Immature natural killer cell (primary cell): ENCODE measurements at regions not wholly inside any gene's neighbourhood (a gene's known extent, or its start where the extent isn't known, plus 50 kb on each side); places are given as distances from the start of the nearest gene placed in this dataset.

Experiments
- DNase-seq, 3 donors: peaks; one replicate each; pipeline ENCODE4 v3.0.0; 2022; ENCODE audit warnings: mixed read lengths in 1 of 3
- H3K27ac Mint-ChIP-seq, 6 donors: one replicate each; pipeline ENCODE4 v1.8.0; 2020; ENCODE audit warnings: mixed read lengths in 6 of 6, mild to moderate bottlenecking in 5 of 6, inconsistent platforms in 4 of 6, moderate library complexity in 3 of 6
- H3K27me3 Mint-ChIP-seq, 3 donors: one replicate each; pipeline ENCODE4 v1.8.0; 2020 to 2021; ENCODE audit warnings: low read depth in 3 of 3, mild to moderate bottlenecking in 3 of 3, mixed read lengths in 3 of 3, moderate library complexity in 3 of 3, inconsistent platforms in 1 of 3
- H3K36me3 Mint-ChIP-seq, 3 donors: one replicate each; pipeline ENCODE4 v1.8.0; 2020; ENCODE audit warnings: mixed read lengths in 3 of 3, inconsistent platforms in 2 of 3, mild to moderate bottlenecking in 2 of 3
- H3K4me1 Mint-ChIP-seq, 2 donors: one replicate each; pipeline ENCODE4 v1.8.0; 2020; ENCODE audit warnings: inconsistent platforms in 2 of 2, mild to moderate bottlenecking in 2 of 2, mixed read lengths in 2 of 2, moderate library complexity in 1 of 2
- H3K4me3 Mint-ChIP-seq, 5 donors: one replicate each; pipeline ENCODE4 v1.8.0; 2020; ENCODE audit warnings: mild to moderate bottlenecking in 5 of 5, mixed read lengths in 5 of 5, inconsistent platforms in 3 of 5, moderate library complexity in 3 of 5
- H3K9me3 Mint-ChIP-seq, 6 donors: one replicate each; pipeline ENCODE4 v1.8.0; 2020; ENCODE audit warnings: mild to moderate bottlenecking in 6 of 6, mixed read lengths in 6 of 6, inconsistent platforms in 4 of 6, moderate library complexity in 3 of 6

DNA sequence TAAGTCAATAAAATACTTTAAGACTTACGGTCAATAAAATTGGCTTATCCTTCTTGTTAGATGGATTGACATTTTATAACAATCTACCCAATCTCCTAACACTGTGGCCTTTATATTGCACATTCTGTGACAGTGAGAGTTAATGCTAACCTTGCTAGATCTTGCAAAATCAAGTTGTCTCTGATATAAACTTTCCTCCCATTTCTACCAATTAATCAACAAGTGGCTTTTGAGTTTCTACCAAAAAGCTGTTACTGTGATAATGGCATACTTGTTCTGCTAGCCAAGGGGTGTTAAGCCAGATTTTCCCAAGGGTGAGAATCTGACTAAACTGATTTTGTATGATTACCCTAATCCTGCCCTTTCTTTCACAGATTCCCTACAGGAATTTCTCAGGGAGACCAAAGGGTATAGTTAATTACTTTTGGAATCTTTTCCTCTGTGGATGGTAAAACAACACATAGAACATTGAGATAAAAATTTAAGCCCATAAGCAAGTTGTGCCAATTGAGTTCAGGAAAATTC is 174.1 kb upstream of the SUCLG2 start:
- Mint-ChIP-seq H3K4me3 (no peak overlapping the region), H3K27ac (no peak overlapping the region), H3K9me3 (peaks cover 0 to 21% (median 8%) of the 10 kb centered on the region in 6 donors)

DNA sequence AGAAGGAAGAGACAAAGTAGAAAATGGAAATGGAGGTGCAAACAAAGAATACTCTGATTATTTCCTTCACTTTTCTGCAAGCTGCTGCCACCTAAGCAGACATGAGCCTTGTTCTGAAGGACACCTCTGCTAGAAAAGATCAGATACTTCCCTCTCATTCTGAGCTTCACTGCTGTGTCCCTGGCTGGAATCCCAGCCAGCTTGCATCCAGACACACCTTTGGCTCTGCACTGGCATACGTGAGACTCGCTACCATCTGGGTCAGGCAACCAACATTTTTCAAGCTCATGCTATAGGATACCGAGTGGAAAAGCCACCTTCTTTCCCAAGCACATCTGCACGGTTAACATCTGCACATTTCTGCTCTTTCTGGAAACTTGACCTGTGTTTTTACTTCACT is 166.7 kb upstream of the SUCLG2 start:
- Mint-ChIP-seq H3K4me3 (no peak overlapping the region), H3K27me3 (peaks cover 2 to 9% (median 2%) of the 10 kb centered on the region in 3 donors), H3K36me3 (no peaks in the 10 kb centered on the region), H3K9me3 (peaks cover 0 to 5% (median 0%) of the 10 kb centered on the region in 6 donors), H3K27ac (no peak overlapping the region), H3K4me1 (no peaks in the 10 kb centered on the region)
- DNase-seq: no peak

More for the DNA sequence above, 174.1 kb upstream of the SUCLG2 start:
- H3K4me1 Mint-ChIP-seq: no peaks in the 10 kb centered on the region
- DNase-seq: no peak
- peaks cover 0 to 4% (median 0%) of the 10 kb centered on the region in 3 donors for H3K36me3 Mint-ChIP-seq
- peaks cover 0 to 13% (median 4%) of the 10 kb centered on the region in 3 donors for H3K27me3 Mint-ChIP-seq

GRCh38 chr3:67819447-67819846 is 165.0 kb upstream of the SUCLG2 start:
- H3K9me3 Mint-ChIP-seq: peaks cover 0 to 5% (median 0%) of the 10 kb centered on the region in 6 donors
- peaks cover 2 to 9% (median 2%) of the 10 kb centered on the region in 3 donors for H3K27me3 Mint-ChIP-seq
- DNase-seq: peak in 1 of 3 donors; percentile 6
- H3K36me3 Mint-ChIP-seq: no peaks in the 10 kb centered on the region
- H3K27ac Mint-ChIP-seq: no peak overlapping the region
- no peak overlapping the region for H3K4me3 Mint-ChIP-seq
- no peaks in the 10 kb centered on the region for H3K4me1 Mint-ChIP-seq

DNA sequence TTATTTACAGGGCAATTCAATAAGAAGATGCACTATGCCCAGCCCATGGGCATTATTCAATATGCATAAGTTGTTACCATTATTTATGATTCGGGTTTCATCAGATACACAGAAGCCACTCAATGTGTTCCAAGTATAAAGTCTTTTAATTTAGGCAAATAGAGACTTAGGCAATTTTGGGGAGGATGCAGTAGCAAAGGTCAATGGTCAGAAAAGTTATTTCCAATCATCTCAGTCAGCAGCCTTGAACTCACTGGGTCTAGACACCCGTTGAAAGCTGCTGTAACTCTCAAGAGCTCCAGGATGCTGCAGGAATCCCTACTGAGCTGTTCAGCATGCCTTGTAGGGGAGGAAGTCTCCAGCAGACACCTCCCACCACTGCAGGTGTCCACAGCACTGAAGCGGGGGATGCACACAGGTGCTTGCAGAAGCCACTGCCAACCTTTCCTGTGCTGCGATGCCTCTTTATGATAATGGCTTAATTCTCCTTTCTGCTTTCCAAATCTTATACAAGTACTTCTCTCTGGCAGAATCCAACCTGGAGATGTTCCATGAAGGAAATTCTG is 155.0 kb upstream of the SUCLG2 start:
- Mint-ChIP-seq H3K4me3 (no peak overlapping the region), H3K27ac (no peak overlapping the region), H3K36me3 (no peaks in the 10 kb centered on the region), H3K4me1 (no peaks in the 10 kb centered on the region), H3K27me3 (peaks cover 2 to 5% (median 3%) of the 10 kb centered on the region in 3 donors), H3K9me3 (peaks cover 0 to 2% (median 0%) of the 10 kb centered on the region in 6 donors)
- DNase-seq: no peak

DNA sequence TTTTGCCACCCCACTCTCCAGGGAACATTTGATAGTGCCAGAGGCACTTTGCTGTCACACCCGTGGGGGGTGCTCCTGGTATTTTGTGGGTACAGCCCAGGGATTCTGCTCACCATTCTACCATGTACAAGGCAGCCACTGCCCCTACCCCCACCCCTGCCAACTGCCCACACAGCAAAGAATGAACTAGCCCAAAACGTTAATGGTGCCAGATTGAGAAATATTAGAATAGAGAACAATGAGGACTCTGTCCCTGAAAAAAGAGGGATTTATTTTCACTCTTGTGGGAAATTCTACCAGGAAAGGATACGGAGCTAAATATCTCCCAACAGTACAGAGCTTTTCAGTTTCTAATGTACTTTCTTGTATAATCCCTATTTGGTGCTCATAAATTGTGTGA is 154.5 kb upstream of the SUCLG2 start:
- H3K9me3 Mint-ChIP-seq: peaks cover 0 to 6% (median 2%) of the 10 kb centered on the region in 6 donors
- H3K27me3 Mint-ChIP-seq: peaks cover 2 to 5% (median 3%) of the 10 kb centered on the region in 3 donors
- no peaks in the 10 kb centered on the region for H3K36me3 Mint-ChIP-seq
- no peak overlapping the region for H3K4me3 Mint-ChIP-seq
- no peak overlapping the region for H3K27ac Mint-ChIP-seq
- DNase-seq: no peak
- H3K4me1 Mint-ChIP-seq: no peaks in the 10 kb centered on the region

DNA sequence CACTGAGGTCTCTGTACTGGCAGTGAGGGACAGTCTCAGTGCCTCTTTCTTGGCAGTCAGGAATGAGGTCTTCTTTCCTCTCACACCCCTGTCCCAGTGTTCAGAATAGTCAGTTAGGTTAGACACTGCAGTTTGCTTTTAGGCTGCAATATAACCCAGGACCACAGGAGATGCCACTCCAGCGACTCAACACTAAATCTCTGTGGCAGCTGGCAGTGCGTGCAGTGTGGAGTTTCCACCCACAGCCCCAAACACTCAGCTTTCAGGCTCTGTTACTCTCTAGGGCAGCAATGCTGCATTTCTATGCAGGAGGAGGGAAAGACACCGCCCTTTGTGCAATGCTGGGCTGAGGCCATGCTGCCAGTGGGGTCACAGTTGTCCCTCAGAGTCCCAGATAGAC is 150.2 kb upstream of the SUCLG2 start:
- H3K4me1 Mint-ChIP-seq: no peaks in the 10 kb centered on the region
- H3K27me3 Mint-ChIP-seq: peaks cover 4 to 5% (median 4%) of the 10 kb centered on the region in 3 donors
- H3K27ac Mint-ChIP-seq: no peak overlapping the region
- DNase-seq: no peak
- peaks cover 0 to 12% (median 0%) of the 10 kb centered on the region in 3 donors for H3K36me3 Mint-ChIP-seq
- H3K9me3 Mint-ChIP-seq: peaks cover 2 to 22% (median 16%) of the 10 kb centered on the region in 6 donors
- no peak overlapping the region for H3K4me3 Mint-ChIP-seq

DNA sequence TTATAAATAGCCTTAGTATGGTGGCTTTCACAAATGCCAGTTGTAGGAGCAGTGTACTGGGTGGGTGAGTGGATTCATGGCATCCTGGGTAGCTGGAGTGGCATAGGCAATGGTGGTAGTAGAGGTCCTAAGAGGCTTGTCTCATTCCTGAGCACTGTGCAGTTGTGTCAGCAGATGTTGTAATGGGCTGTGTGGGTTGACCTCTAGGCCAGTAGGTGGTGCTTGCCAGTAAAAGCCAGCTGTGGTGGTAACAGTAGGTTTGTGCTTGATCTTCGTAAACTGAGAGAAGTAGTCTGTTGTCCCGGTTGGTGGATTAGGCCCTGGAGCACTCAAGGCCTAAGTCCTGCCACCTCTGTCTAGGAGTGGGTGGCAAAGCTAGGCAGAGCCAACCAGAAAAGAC is 149.7 kb upstream of the SUCLG2 start:
- Mint-ChIP-seq H3K4me1 (no peaks in the 10 kb centered on the region), H3K9me3 (peaks cover 2 to 22% (median 16%) of the 10 kb centered on the region in 6 donors), H3K4me3 (no peak overlapping the region), H3K36me3 (peaks cover 0 to 12% (median 0%) of the 10 kb centered on the region in 3 donors), H3K27ac (no peak overlapping the region), H3K27me3 (peaks cover 4 to 5% (median 4%) of the 10 kb centered on the region in 3 donors)
- no peak for DNase-seq

DNA sequence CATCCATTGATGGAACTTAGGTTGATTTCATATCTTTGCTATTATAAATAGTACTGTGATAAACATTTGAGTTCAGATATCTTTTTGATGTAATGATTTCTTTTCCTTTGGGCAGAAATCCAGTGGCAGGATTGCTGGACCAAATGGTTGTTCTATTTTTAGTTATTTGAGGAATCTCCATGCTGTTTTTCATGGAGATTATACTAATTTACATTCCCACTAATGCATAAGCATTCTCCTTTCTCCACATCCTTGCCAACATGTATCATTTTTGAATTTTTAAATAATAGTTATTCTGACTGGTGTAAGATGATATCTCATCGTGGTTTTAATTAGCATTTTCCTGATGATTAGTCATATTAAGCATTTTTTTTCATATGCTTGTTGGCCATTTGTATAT is 144.0 kb upstream of the SUCLG2 start:
- no peak overlapping the region for H3K4me3 Mint-ChIP-seq
- DNase-seq: no peak
- H3K27me3 Mint-ChIP-seq: peaks cover 2 to 6% (median 2%) of the 10 kb centered on the region in 3 donors
- peaks cover 0 to 9% (median 0%) of the 10 kb centered on the region in 3 donors for H3K36me3 Mint-ChIP-seq
- H3K4me1 Mint-ChIP-seq: peaks cover 0 to 4% of the 10 kb centered on the region in 2 donors
- peaks cover 2 to 13% (median 10%) of the 10 kb centered on the region in 6 donors for H3K9me3 Mint-ChIP-seq
- H3K27ac Mint-ChIP-seq: no peak overlapping the region

GRCh38 chr3:67791620-67792019 is 137.2 kb upstream of the SUCLG2 start:
- no peak overlapping the region for H3K4me3 Mint-ChIP-seq
- H3K27ac Mint-ChIP-seq: no peak overlapping the region
- H3K36me3 Mint-ChIP-seq: no peaks in the 10 kb centered on the region
- peaks cover 2 to 10% (median 5%) of the 10 kb centered on the region in 3 donors for H3K27me3 Mint-ChIP-seq
- DNase-seq: no peak
- no peaks in the 10 kb centered on the region for H3K9me3 Mint-ChIP-seq
- peaks cover 0 to 10% of the 10 kb centered on the region in 2 donors for H3K4me1 Mint-ChIP-seq

DNA sequence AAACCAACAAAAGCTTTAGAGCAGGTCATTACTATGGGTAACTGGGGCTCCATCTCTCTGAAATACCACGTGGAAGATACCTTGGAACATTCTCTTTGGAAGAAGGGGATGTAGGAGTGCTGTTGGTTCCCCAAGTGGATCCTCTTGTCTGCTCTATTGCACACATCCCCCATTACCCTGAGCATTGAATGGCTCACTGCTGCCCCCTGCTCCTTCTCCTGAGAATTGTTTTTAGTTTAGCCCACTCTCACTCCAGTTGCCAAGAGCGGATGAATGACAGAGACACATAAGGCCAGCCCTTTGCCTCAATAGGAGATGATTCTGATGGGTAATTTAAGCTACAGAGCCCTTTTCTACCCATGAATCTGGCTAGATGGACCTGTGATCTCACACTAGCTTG is 135.6 kb upstream of the SUCLG2 start:
- Mint-ChIP-seq H3K4me3 (no peak overlapping the region), H3K9me3 (peaks cover 4 to 11% (median 8%) of the 10 kb centered on the region in 6 donors), H3K36me3 (peaks cover 7% of the 10 kb centered on the region in 3 donors), H3K27ac (no peak overlapping the region), H3K27me3 (peaks cover 2 to 13% (median 7%) of the 10 kb centered on the region in 3 donors), H3K4me1 (peaks cover 0 to 8% of the 10 kb centered on the region in 2 donors)
- peak; percentile 51 to 66 (median 64) for DNase-seq

GRCh38 chr3:67788396-67788795 is 134.0 kb upstream of the SUCLG2 start:
- Mint-ChIP-seq H3K4me3 (no peak overlapping the region), H3K27ac (no peak overlapping the region), H3K36me3 (peaks cover 7 to 10% (median 10%) of the 10 kb centered on the region in 3 donors), H3K4me1 (peaks cover 0 to 7% of the 10 kb centered on the region in 2 donors), H3K27me3 (peaks cover 2 to 13% (median 9%) of the 10 kb centered on the region in 3 donors), H3K9me3 (peaks cover 4 to 14% (median 11%) of the 10 kb centered on the region in 6 donors)
- DNase-seq: no peak

DNA sequence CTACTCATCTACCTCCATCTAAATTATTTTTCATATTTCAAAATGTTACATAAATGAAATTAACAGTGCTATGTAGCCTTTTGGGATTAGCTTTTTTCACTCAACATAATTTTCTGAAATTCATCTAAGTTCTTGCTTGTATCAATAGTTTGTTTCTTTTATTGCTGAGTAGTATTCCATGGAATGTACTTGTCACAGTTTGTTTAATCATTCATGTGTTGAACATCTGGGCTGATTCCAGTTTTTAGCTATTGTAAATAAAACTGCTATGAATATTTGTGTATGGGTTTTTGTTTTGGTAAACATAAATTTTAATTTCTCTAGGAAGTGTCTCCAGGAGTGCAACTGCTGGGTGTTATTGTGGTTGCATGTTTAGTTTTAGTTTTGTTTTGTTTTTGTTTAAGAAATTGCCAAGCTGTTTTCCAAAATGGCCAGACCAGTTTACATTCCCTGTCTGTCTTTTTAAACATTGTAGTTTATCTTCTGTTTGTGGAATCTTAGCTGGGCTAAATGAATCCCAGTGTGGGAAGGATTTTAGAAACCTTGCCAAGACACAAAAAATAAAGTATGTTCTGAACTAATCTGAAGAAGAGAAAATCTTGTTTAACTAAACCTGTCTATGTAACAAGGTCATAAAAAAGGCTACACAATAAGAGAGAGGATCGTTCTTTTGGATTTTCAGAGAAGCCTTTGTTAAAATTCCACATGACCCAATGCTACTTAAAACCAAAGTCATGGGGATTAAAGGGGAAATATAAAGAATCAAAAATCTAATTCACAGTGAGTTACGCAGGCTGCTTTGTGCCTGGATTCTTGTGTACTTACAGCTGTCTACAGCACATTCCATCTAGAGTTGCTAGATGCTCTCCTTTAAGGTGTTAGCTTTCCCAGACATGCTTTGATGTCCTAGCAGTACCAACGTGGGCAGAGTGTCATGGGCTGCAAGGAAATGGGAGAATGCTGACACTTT is 129.2 kb upstream of the SUCLG2 start:
- no peak overlapping the region for H3K4me3 Mint-ChIP-seq

GRCh38 chr3:67781871-67782270 is 127.5 kb upstream of the SUCLG2 start:
- no peaks in the 10 kb centered on the region for H3K4me1 Mint-ChIP-seq
- H3K4me3 Mint-ChIP-seq: no peak overlapping the region
- DNase-seq: no peak
- peaks cover 7 to 18% (median 13%) of the 10 kb centered on the region in 6 donors for H3K9me3 Mint-ChIP-seq
- H3K36me3 Mint-ChIP-seq: peaks cover 10 to 18% (median 13%) of the 10 kb centered on the region in 3 donors
- H3K27me3 Mint-ChIP-seq: peaks cover 5 to 11% (median 6%) of the 10 kb centered on the region in 3 donors
- H3K27ac Mint-ChIP-seq: no peak overlapping the region

More for the DNA sequence above, 129.2 kb upstream of the SUCLG2 start:
- Mint-ChIP-seq H3K9me3 (peaks cover 6 to 18% (median 13%) of the 10 kb centered on the region in 6 donors), H3K27me3 (peaks cover 5 to 13% (median 8%) of the 10 kb centered on the region in 3 donors), H3K27ac (no peak overlapping the region), H3K4me1 (no peaks in the 10 kb centered on the region), H3K36me3 (peaks cover 10 to 13% (median 13%) of the 10 kb centered on the region in 3 donors)
- no peak for DNase-seq
